ENCODE measurements at regions not wholly inside any gene's neighbourhood (a gene's known extent, or its start where the extent isn't known, plus 50 kb on each side); places are given as distances from the start of the nearest gene placed in this dataset.

GRCh38 chr13:61950828-61951227 lies 535.2 kb upstream of the PCDH20 start:
- TF ChIP-seq CTCF (conservative IDR thresholded peaks at IDR 0.05; ENCODE audit: low read depth, low read length) = no peak
- no peak for TF ChIP-seq RAD21 (IDR thresholded peaks at IDR 0.05; ENCODE audit: low read length)
- no peak for TF ChIP-seq CHD1 (IDR thresholded peaks at IDR 0.05; ENCODE audit: low read depth, low read length)
- no peak for TF ChIP-seq CEBPB (IDR thresholded peaks at IDR 0.05; ENCODE audit: low read depth, low read length)
- TF ChIP-seq BHLHE40 (IDR thresholded peaks at IDR 0.05; ENCODE audit: low read depth, low read length) = no peak
- no peak for TF ChIP-seq POLR2A (IDR thresholded peaks at IDR 0.05; ENCODE audit: low read depth, low read length)
